Endothelial cell of umbilical vein (primary cell): ENCODE measurements at regions not wholly inside any gene's neighbourhood (a gene's known extent, or its start where the extent isn't known, plus 50 kb on each side); places are given as distances from the start of the nearest gene placed in this dataset.

ENCODE experiments used
- BruUV-seq: library from RNA; stranded (reverse); fragments of 400-500 nt; replicated peaks from 2 replicates; lab custom pipeline; 2021; lab: Mats Ljungman, UMichigan
- CTCF ChIA-PET: fragments of 300-600, 350-600 bp; sonication (Branson Sonifier 250); formaldehyde crosslinking; loops from one replicate; lab custom pipeline; 2021; ENCODE audit warnings: antibody characterized with exemption, inconsistent platforms; lab: Charles Lee
- POLR2A ChIA-PET: fragments of 300-600, 350-600 bp; sonication (Branson Sonifier 250); formaldehyde crosslinking; loops from one replicate; lab custom pipeline; 2021; ENCODE audit warnings: antibody characterized with exemption, inconsistent platforms; lab: Charles Lee
- DNase-seq: peaks from one replicate; pipeline ENCODE4 v3.0.0-alpha.2; 2011; ENCODE audit warnings: low read depth, low spot score
- FAIRE-seq: peaks from 2 replicates; lab custom pipeline; 2011; peaks lifted over from hg19 to GRCh38; lab: Jason Lieb, UNC
- H2AFZ ChIP-seq: 2 replicates; pipeline ENCODE4 v1.6.0; 2012; ENCODE audit warnings: low read depth, low read length, control low read depth, inconsistent platforms
- H3K27ac ChIP-seq: 2 replicates; pipeline ENCODE4 v1.5.1; 2011; ENCODE audit warnings: low read depth, mild to moderate bottlenecking, control low read depth, low read length, moderate library complexity; ENCODE audit not compliant: insufficient read depth
- H3K27me3 ChIP-seq, 2 experiments: 2 replicates each; pipeline versions ENCODE4 v1.6.0 to v1.6.1; 2011; ENCODE audit warnings: low read length in 2 of 2, mixed read lengths in 1 of 2; ENCODE audit not compliant: control insufficient read depth in 2 of 2, insufficient read depth in 2 of 2
- H3K36me3 ChIP-seq, 2 experiments: 2 replicates in 1 of 2; 3 replicates in 1 of 2; pipeline ENCODE4 v1.5.1; 2011; ENCODE audit warnings: low read length in 2 of 2, mild to moderate bottlenecking in 1 of 2, moderate library complexity in 1 of 2; ENCODE audit not compliant: control insufficient read depth in 2 of 2, insufficient read depth in 2 of 2; ENCODE audit errors: extremely low read depth in 1 of 2
- H3K4me1 ChIP-seq: 3 replicates; pipeline ENCODE4 v1.5.1; 2011; ENCODE audit warnings: mild to moderate bottlenecking, low read length; ENCODE audit not compliant: control insufficient read depth, insufficient read depth; ENCODE audit errors: extremely low read depth
- H3K4me2 ChIP-seq: 2 replicates; pipeline ENCODE4 v1.6.1; 2011; ENCODE audit warnings: low read length, control low read depth, mixed read lengths; ENCODE audit not compliant: insufficient read depth
- H3K4me3 ChIP-seq, 3 experiments: fragments of 200-600 bp in 1 of 3; sonication (generic), shearing (Covaris generic) in 1 of 3; replicated peaks in 1 of 3; 2 replicates each; pipeline ENCODE4 v1.5.1; 2011 to 2016; ENCODE audit warnings: control low read depth in 3 of 3, low read length in 3 of 3, mild to moderate bottlenecking in 2 of 3, inconsistent platforms in 1 of 3, low read depth in 1 of 3, moderate library complexity in 1 of 3; ENCODE audit not compliant: insufficient read depth in 1 of 3
- H3K79me2 ChIP-seq: 2 replicates; pipeline ENCODE4 v1.6.0; 2012; ENCODE audit warnings: low read length, inconsistent platforms; ENCODE audit not compliant: control insufficient read depth, insufficient read depth
- H3K9ac ChIP-seq: replicated peaks from 2 replicates; pipeline ENCODE3; 2011; ENCODE audit warnings: low read length, control low read depth; ENCODE audit not compliant: insufficient read depth; ENCODE audit errors: extremely low read depth
- H3K9me1 ChIP-seq: replicated peaks from 3 replicates; pipeline ENCODE4 v1.6.0; 2011; ENCODE audit warnings: mild to moderate bottlenecking, low read length; ENCODE audit not compliant: control insufficient read depth, insufficient read depth; ENCODE audit errors: extremely low read depth
- H3K9me3 ChIP-seq: replicated peaks from 2 replicates; pipeline ENCODE4 v1.5.1; 2012; ENCODE audit warnings: low read length, inconsistent platforms; ENCODE audit not compliant: control insufficient read depth, insufficient read depth
- H4K20me1 ChIP-seq: replicated peaks from 2 replicates; pipeline ENCODE3; 2011; ENCODE audit warnings: mild to moderate bottlenecking, low read length; ENCODE audit not compliant: control insufficient read depth, insufficient read depth; ENCODE audit errors: extremely low read depth
- CTCF ChIP-seq, 2 donors: IDR thresholded peaks; 1 replicate in 1 of 2; 2 replicates in 1 of 2; pipeline ENCODE4 v1.5.1; 2011; ENCODE audit warnings: low read length in 2 of 2, mild to moderate bottlenecking in 2 of 2, moderate library complexity in 2 of 2, control low read depth in 1 of 2, inconsistent platforms in 1 of 2, low read depth in 1 of 2; ENCODE audit not compliant: insufficient read depth in 1 of 2; ENCODE audit errors: extremely low read depth in 1 of 2
- EZH2 ChIP-seq: IDR thresholded peaks from 2 replicates; pipeline ENCODE4 v1.6.1; 2012; ENCODE audit warnings: borderline replicate concordance, low read depth, mild to moderate bottlenecking, moderate library complexity, low read length, inconsistent platforms; ENCODE audit not compliant: severe bottlenecking
- FOS ChIP-seq: IDR thresholded peaks from 2 replicates; pipeline ENCODE4 v1.6.1; 2011; ENCODE audit warnings: mild to moderate bottlenecking, low read length, moderate library complexity, borderline replicate concordance; ENCODE audit not compliant: insufficient read depth
- GATA2 ChIP-seq: IDR thresholded peaks from 2 replicates; pipeline ENCODE4 v1.7.0; 2011; ENCODE audit warnings: low read depth, mild to moderate bottlenecking, moderate library complexity, mixed read lengths, low read length; ENCODE audit not compliant: insufficient read length, insufficient read depth
- JUN ChIP-seq: IDR thresholded peaks from 2 replicates; pipeline ENCODE4 v1.6.1; 2011; ENCODE audit warnings: borderline replicate concordance, low read depth; ENCODE audit not compliant: insufficient read length, insufficient read depth
- MAX ChIP-seq: IDR thresholded peaks from 2 replicates; pipeline ENCODE4 v1.6.1; 2011; ENCODE audit not compliant: insufficient read depth, insufficient read length
- MYC ChIP-seq: IDR thresholded peaks from one replicate; pipeline ENCODE4 v1.6.1; 2011; ENCODE audit warnings: mild to moderate bottlenecking, low read depth, low read length
- dilution Hi-C: fragments of 300-500 bp; cut with MboI; formaldehyde crosslinking; loops from one replicate; pipeline ENCODE4 v1.15.0; 2019; ENCODE audit warnings: low sequenced_read_pairs; ENCODE audit not compliant: extremely low pct_ligation_motif_present
- intact Hi-C: fragments of 100-400 bp; cut with micrococcal nuclease; formaldehyde crosslinking; loops from one replicate; pipeline ENCODE4 v1.10.0; 2022

GRCh38 chrX:42943051-42943974 is 165.3 kb upstream of the PPP1R2C start:
- Histone ChIP-seq H3K79me2 (no peaks in the 10 kb centered on the region), H2AFZ (no peak overlapping the region), H3K36me3 (no peaks in the 10 kb centered on the region), H3K4me2 (no peak overlapping the region), H3K27me3 (no peaks in the 10 kb centered on the region), H3K9me1 (no peaks in the 10 kb centered on the region), H3K9me3 (no peaks in the 10 kb centered on the region), H4K20me1 (no peaks in the 10 kb centered on the region), H3K4me1 (peaks cover 16% of the 10 kb centered on the region), H3K27ac (no peak overlapping the region), H3K4me3 (no peak overlapping the region), H3K9ac (no peak overlapping the region)
- DNase-seq (no peak), FAIRE-seq (no peak)
- dilution Hi-C loops (no loop called here), intact Hi-C loops (no loop called here)
- CTCF ChIA-PET: no interaction called here
- TF ChIP-seq MYC (no peak), CTCF (IDR thresholded peaks at IDR 0.05; ENCODE audit: extremely low read depth in 1 of 2, insufficient read depth in 1 of 2, low read depth in 1 of 2, low read length in 2 of 2) (no peak), FOS (no peak), EZH2 (no peak), JUN (no peak), MAX (no peak), GATA2 (no peak)
- BruUV-seq: no TSS peak
- POLR2A ChIA-PET: no interaction called here
